AG04449 (cell line): ENCODE measurements at regions not wholly inside any gene's neighbourhood (a gene's known extent, or its start where the extent isn't known, plus 50 kb on each side); places are given as distances from the start of the nearest gene placed in this dataset.

Experiments
- CTCF ChIA-PET: fragments of 350-600 bp; formaldehyde crosslinking; extraction: SDS; loops from one replicate; lab custom pipeline; 2021; ENCODE audit warnings: antibody characterized with exemption; lab: Yijun Ruan, JAX
- POLR2A ChIA-PET: fragments of 400-600, 350-600 bp; formaldehyde crosslinking; extraction: SDS; loops from one replicate; lab custom pipeline; 2020; ENCODE audit warnings: antibody characterized with exemption, inconsistent platforms; lab: Yijun Ruan, JAX
- DNase-seq: peaks from one replicate; pipeline ENCODE4 v3.0.0-alpha.2; 2010; ENCODE audit warnings: low read depth, low spot score
- H3K4me3 ChIP-seq: 2 replicates; pipeline ENCODE4 v1.5.1; 2011; ENCODE audit warnings: low read depth, mild to moderate bottlenecking, control low read depth, low read length
- TF ChIP-seq, protein P1 (sequence below): IDR thresholded peaks from one replicate; pipeline ENCODE4 v1.5.1; 2011; ENCODE audit warnings: mild to moderate bottlenecking, moderate library complexity, low read length, control low read depth, inconsistent platforms; ENCODE audit not compliant: insufficient read depth; ENCODE audit errors: missing control alignments

- ChIA-PET POLR2A (no interaction called here), CTCF (interaction anchor here (1.2 kb wide), 1 partner anchor 27 kb away, joined by 4 read pairs; no protein-coding TSS in a partner anchor)
- DNase-seq, result no peak
- no peak overlapping the region for H3K4me3 ChIP-seq
- TF ChIP-seq, protein P1, sequence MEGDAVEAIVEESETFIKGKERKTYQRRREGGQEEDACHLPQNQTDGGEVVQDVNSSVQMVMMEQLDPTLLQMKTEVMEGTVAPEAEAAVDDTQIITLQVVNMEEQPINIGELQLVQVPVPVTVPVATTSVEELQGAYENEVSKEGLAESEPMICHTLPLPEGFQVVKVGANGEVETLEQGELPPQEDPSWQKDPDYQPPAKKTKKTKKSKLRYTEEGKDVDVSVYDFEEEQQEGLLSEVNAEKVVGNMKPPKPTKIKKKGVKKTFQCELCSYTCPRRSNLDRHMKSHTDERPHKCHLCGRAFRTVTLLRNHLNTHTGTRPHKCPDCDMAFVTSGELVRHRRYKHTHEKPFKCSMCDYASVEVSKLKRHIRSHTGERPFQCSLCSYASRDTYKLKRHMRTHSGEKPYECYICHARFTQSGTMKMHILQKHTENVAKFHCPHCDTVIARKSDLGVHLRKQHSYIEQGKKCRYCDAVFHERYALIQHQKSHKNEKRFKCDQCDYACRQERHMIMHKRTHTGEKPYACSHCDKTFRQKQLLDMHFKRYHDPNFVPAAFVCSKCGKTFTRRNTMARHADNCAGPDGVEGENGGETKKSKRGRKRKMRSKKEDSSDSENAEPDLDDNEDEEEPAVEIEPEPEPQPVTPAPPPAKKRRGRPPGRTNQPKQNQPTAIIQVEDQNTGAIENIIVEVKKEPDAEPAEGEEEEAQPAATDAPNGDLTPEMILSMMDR, result no peak
Observed at GRCh38 chr2:74066491-74067203, 81.1 kb downstream of the BOLA3 start.

DNA sequence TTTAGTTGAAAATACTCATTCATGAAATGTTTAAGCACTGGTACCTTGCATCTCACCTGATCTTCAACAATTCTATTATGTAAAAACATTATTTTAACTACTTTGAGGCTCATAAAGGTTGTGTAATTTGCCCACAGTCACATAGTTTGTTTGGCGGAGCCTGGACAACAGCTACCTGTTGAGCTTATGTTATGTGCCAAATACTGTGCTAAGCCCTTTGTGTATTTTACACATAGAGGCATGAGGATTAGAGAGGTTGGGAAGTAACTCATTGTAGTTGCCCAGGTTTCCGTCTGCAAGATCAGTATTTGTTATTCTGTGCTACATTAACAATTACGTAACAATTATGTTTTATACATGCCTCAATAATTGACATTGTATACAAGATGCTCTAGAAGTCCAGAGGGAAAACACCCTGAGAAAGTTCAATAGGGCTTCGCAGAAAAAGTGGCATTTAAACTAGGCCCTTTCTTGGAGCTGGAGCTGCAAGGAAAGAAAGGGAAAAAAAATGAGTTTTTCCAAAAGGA lies 80.4 kb downstream of the BOLA3 start:
- POLR2A ChIA-PET, result no interaction called here
- CTCF ChIA-PET, result interaction anchor here (1.2 to 1.3 kb wide), 2 partner anchors 15 to 243 kb away, joined by 3 to 4 read pairs; no protein-coding TSS in a partner anchor
- TF ChIP-seq, protein P1, result no peak
- no peak for DNase-seq
- no peak overlapping the region for H3K4me3 ChIP-seq

- DNase-seq, result no peak
- TF ChIP-seq, protein P1, result no peak
- POLR2A ChIA-PET, result no interaction called here
- CTCF ChIA-PET, result no interaction called here
- H3K4me3 ChIP-seq, result no peak overlapping the region
Observed at GRCh38 chr2:74070991-74071390, 76.7 kb downstream of the BOLA3 start.

DNA sequence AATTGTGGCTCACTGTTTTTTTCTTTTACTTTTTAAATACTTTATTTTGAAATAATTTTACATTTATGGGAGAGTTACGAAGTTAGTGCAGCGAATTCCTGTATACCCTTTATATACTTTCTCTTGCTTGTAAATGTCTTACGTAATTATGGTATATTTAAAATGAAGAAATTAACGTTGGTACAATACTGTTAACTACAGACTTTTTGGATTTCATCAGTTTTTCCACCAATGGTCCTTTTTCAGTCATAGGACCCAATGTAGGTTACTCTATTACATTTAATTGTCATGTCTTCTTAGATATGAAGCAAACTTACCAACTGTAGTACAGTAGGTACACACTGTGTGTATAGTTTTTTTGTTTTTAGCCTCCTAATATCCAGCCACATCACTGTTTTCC lies 76.3 kb downstream of the BOLA3 start:
- TF ChIP-seq, protein P1, result no peak
- POLR2A ChIA-PET, result no interaction called here
- no peak overlapping the region for H3K4me3 ChIP-seq
- CTCF ChIA-PET, result no interaction called here
- DNase-seq, result no peak

DNA sequence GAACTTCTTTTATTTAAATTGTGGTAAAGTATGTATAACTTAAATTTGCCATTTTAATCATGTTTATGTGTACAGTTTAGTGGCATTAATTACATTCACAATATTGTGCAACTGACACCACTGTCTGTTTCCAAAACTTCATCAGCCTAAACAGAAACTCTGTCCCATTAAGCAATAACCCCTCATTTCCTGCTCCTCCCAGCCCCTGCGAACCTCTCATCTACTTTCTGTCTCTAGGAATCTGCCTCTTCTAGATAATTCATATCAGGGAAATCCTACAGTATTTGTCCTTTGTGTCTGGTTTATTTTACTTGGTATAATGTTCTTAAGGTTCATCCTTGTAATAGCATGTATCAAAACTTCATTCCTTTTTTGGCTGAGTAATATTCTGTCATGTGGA lies 75.1 kb downstream of the BOLA3 start:
- TF ChIP-seq, protein P1, result no peak
- CTCF ChIA-PET, result no interaction called here
- POLR2A ChIA-PET, result no interaction called here
- H3K4me3 ChIP-seq, result no peak overlapping the region
- DNase-seq, result no peak

GRCh38 chr2:74074487-74074886 lies 73.2 kb downstream of the BOLA3 start:
- DNase-seq, result no peak
- no peak overlapping the region for H3K4me3 ChIP-seq
- ChIA-PET POLR2A (no interaction called here), CTCF (interaction anchor here (1.4 kb wide), 1 partner anchor 10 kb away, joined by 4 read pairs; no protein-coding TSS in a partner anchor)
- TF ChIP-seq, protein P1, result no peak
